Tibial artery (tissue), 4 donors: ENCODE measurements at regions not wholly inside any gene's neighbourhood (a gene's known extent, or its start where the extent isn't known, plus 50 kb on each side); places are given as distances from the start of the nearest gene placed in this dataset.

ENCODE experiments used
- DNase-seq, 2 donors: peaks; one replicate each; pipeline ENCODE4 v3.0.0-alpha.2; 2019
- H3K27ac ChIP-seq, 2 donors: fragments of 200-600 bp; sonication (generic) in 1 of 2; 1 replicate in 1 of 2; 2 replicates in 1 of 2; pipeline ENCODE4 v1.5.1; 2018 to 2019; ENCODE audit warnings: mild to moderate bottlenecking in 1 of 2
- H3K27me3 ChIP-seq, 2 donors: fragments of 200-600 bp; sonication (generic) in 1 of 2; one replicate each; pipeline versions ENCODE4 v1.5.1 to v1.6.0; 2016 to 2019
- H3K36me3 ChIP-seq, 3 donors: fragments of 200-600 bp; sonication (generic) in 2 of 3; one replicate each; pipeline ENCODE4 v1.5.1; 2016 to 2019; ENCODE audit warnings: mild to moderate bottlenecking in 2 of 3
- H3K4me1 ChIP-seq, 4 donors: fragments of 200-600 bp; sonication (generic) in 2 of 4; 1 replicate in 3 of 4; 2 replicates in 1 of 4; pipeline ENCODE4 v1.5.1; 2016 to 2019
- H3K4me3 ChIP-seq, 2 donors: fragments of 200-600 bp; sonication (generic) in 1 of 2; 1 replicate in 1 of 2; 2 replicates in 1 of 2; pipeline ENCODE4 v1.5.1; 2018 to 2019; ENCODE audit warnings: mild to moderate bottlenecking in 2 of 2
- H3K9me3 ChIP-seq, 3 donors: fragments of 200-600 bp; sonication (generic) in 1 of 3; one replicate each; pipeline ENCODE4 v1.5.1; 2016 to 2019
- intact Hi-C: fragments of 100-400 bp; cut with DNase I; formaldehyde crosslinking; loops from one replicate; pipeline ENCODE4 v1.15.0; 2023; ENCODE audit warnings: low total_unique reads
- TF ChIP-seq, protein P1 (sequence below), 2 experiments: fragments of 200-600 bp in 1 of 2; fragments of 450-650 bp in 1 of 2; IDR thresholded peaks; one replicate each; pipeline ENCODE4 v1.5.1; 2017 to 2019; ENCODE audit warnings: antibody characterized with exemption in 2 of 2, mild to moderate bottlenecking in 1 of 2, moderate library complexity in 1 of 2

DNA sequence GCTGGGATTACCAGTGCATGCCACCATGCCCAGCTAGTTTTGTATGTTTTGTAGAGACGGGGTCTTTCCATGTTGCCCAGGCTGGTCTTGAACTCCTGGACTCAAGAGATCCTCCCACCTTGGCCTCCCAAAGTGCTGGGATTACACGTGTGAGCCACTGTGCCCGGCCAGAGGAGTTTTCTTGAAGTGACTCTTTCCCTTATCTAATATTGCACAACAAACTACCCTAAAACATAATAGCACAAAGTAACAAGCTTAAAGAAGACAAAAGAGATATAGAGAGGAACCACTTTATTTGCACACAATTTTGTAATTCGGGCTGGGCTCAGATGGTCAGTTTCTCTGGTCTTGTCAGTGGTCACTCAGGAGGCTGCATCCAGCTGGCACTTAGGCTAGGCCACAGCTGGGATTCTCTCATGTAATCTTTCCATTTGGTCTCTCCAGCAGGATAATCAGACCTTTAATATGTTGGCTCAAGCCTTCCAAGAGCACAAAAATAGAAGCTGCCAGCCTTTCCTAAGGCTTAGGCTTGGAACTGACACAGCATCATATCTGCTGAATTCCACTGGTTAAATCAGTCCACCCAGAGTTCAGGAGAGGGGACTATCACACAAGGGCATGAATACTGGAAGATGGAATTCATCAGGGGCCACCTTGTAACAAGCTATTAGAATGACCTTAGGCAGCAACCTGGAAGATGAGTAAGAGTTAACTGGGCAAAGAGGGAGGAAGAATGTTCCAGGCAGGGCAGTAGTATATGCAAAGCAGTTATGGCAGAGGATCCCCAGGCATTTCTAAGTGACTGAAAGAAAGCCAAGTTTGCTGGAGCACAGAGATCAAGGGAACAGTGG, 56.7 kb upstream of the PNRC1 start:
- Histone ChIP-seq H3K27me3 (no peaks in the 10 kb centered on the region), H3K27ac (peak overlapping the region; percentile 46 to 66), H3K36me3 (no peaks in the 10 kb centered on the region), H3K4me1 (peaks cover 5 to 54% (median 32%) of the 10 kb centered on the region in 4 donors), H3K9me3 (no peaks in the 10 kb centered on the region), H3K4me3 (no peak overlapping the region)
- intact Hi-C loops = loop anchor here (5.0 kb wide), 1 partner anchor 58 kb away; the partner anchor contains the start of gene PNRC1
- TF ChIP-seq, protein P1, sequence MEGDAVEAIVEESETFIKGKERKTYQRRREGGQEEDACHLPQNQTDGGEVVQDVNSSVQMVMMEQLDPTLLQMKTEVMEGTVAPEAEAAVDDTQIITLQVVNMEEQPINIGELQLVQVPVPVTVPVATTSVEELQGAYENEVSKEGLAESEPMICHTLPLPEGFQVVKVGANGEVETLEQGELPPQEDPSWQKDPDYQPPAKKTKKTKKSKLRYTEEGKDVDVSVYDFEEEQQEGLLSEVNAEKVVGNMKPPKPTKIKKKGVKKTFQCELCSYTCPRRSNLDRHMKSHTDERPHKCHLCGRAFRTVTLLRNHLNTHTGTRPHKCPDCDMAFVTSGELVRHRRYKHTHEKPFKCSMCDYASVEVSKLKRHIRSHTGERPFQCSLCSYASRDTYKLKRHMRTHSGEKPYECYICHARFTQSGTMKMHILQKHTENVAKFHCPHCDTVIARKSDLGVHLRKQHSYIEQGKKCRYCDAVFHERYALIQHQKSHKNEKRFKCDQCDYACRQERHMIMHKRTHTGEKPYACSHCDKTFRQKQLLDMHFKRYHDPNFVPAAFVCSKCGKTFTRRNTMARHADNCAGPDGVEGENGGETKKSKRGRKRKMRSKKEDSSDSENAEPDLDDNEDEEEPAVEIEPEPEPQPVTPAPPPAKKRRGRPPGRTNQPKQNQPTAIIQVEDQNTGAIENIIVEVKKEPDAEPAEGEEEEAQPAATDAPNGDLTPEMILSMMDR (IDR thresholded peaks at IDR 0.05) = no peak
- peak in 1 of 2 donors; percentile 43 for DNase-seq

DNA sequence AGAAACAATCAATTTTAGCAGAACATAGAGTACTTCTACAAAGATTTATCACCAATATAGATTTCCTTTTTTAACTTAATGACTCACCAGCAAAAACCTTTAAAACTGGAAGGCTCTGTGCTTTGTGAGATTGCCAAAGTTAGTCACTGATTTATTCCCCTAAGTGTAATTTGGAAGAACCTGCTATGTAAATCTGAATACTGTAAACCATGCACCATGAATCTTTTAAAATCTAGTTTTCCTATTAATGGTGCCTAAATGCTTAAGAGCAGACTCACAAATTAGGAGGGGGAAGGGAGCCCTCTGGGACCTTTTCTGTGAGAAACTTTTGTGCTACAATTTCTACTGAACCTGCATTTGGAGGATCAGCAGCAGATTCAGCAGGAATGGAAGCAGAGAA, 57.8 kb upstream of the PNRC1 start:
- TF ChIP-seq, protein P1 (IDR thresholded peaks at IDR 0.05) = no peak
- Histone ChIP-seq H3K9me3 (no peaks in the 10 kb centered on the region), H3K4me1 (peaks cover 5 to 48% (median 32%) of the 10 kb centered on the region in 4 donors), H3K4me3 (no peak overlapping the region), H3K27me3 (no peaks in the 10 kb centered on the region), H3K36me3 (no peaks in the 10 kb centered on the region), H3K27ac (peak overlapping the region; percentile 46 to 66)
- DNase-seq = no peak
- intact Hi-C loops = loop anchor here (5.0 kb wide), 1 partner anchor 60 kb away; the partner anchor contains the start of gene PNRC1

DNA sequence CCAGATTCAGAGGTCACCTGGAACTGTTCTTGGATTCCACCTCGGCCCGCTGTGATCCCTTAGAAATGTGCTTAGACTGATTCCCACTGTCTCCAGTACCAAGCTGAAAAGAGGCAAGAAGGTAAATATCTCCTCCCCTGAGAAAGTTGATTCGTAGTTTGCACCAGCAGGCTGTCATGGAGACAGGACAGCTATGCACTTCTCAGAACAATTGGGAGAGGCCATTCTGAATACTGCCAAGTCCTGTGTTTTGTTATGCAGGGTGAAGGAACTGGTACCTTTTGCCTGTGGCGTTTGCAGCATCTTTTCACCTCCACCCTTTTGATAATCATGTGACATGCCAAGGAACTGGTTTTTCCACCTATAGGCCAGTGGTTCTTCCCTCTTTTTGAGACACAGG, 58.2 kb upstream of the RNGTT start:
- intact Hi-C loops = loop anchor here (5.0 kb wide), 1 partner anchor 61 kb away; the partner anchor contains the start of gene PNRC1
- Histone ChIP-seq H3K4me3 (no peak overlapping the region), H3K27me3 (no peaks in the 10 kb centered on the region), H3K27ac (peak overlapping the region; percentile 62 to 64), H3K36me3 (no peaks in the 10 kb centered on the region), H3K4me1 (peaks cover 5 to 48% (median 32%) of the 10 kb centered on the region in 4 donors), H3K9me3 (no peaks in the 10 kb centered on the region)
- TF ChIP-seq, protein P1 (IDR thresholded peaks at IDR 0.05) = no peak
- DNase-seq = no peak

DNA sequence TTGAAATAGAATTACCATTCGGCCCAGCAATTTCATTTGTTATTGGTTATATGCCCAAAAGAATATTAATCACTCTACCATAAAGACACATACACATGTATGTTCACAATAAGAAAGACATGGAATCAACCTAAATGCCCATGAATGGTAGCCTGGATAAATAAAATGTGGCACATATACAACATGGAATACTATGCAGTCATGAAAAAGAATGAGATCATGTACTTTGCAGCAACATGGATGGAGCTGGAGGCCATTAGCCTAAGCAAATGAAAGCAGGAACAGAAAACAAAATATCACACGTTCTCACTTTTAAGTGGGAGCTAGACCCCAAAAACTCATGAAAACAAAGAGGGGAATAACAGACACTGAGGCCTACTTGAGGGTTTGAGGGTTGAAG, 52.6 kb upstream of the RNGTT start:
- H3K4me1 ChIP-seq = peaks cover 0 to under 1% (median 0%) of the 10 kb centered on the region in 4 donors
- no peaks in the 10 kb centered on the region for H3K36me3 ChIP-seq
- no peak overlapping the region for H3K27ac ChIP-seq
- no peaks in the 10 kb centered on the region for H3K9me3 ChIP-seq
- intact Hi-C loops = no loop called here
- no peaks in the 10 kb centered on the region for H3K27me3 ChIP-seq
- H3K4me3 ChIP-seq = no peak overlapping the region
- no peak for DNase-seq
- TF ChIP-seq, protein P1 (IDR thresholded peaks at IDR 0.05) = no peak

DNA sequence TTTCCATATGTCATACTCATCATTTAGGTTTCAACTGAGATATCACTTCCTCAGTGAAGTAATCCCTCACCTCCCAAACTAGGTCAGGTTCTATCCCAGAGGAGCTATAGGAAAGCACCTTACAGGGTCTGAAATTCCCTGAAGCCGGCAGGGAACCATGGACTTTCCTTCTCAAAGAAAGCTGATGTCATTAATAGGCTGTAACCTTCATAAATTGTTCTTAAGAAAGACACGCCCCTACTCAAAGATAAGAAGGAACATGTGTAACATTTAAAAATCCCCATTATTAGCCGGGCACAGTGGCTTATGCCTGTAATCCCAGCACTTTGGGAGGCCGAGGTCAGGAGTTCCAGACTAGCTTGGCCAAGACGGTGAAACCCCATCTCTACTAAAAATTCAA, 50.0 kb upstream of the RNGTT start:
- no peak overlapping the region for H3K4me3 ChIP-seq
- intact Hi-C loops = no loop called here
- no peaks in the 10 kb centered on the region for H3K27me3 ChIP-seq
- TF ChIP-seq, protein P1 (IDR thresholded peaks at IDR 0.05) = no peak
- H3K9me3 ChIP-seq = no peaks in the 10 kb centered on the region
- no peaks in the 10 kb centered on the region for H3K36me3 ChIP-seq
- DNase-seq = no peak
- no peak overlapping the region for H3K27ac ChIP-seq
- H3K4me1 ChIP-seq = peaks cover 0 to 5% (median 0%) of the 10 kb centered on the region in 4 donors
